ENCODE measurements at regions not wholly inside any gene's neighbourhood (a gene's known extent, or its start where the extent isn't known, plus 50 kb on each side); places are given as distances from the start of the nearest gene placed in this dataset.
A peak's percentile ranks its signal among the peaks of the same experiment; 100 is the strongest.

- Histone ChIP-seq H3K27me3 (ENCODE audit: insufficient read depth, low read length) (no peaks in the 10 kb centered on the region), H3K4me3 (ENCODE audit: low read length) (no peak overlapping the region), H3K4me1 (ENCODE audit: insufficient read depth, low read length) (peaks cover 32% of the 10 kb centered on the region), H3K36me3 (ENCODE audit: insufficient read depth, low read length) (no peaks in the 10 kb centered on the region), H3K9me3 (ENCODE audit: low read length) (no peaks in the 10 kb centered on the region), H2AFZ (ENCODE audit: low read depth, low read length) (no peak overlapping the region)
Measured at GRCh38 chr16:54586474-54587175, 300.0 kb upstream of the IRX3 start.

DNA sequence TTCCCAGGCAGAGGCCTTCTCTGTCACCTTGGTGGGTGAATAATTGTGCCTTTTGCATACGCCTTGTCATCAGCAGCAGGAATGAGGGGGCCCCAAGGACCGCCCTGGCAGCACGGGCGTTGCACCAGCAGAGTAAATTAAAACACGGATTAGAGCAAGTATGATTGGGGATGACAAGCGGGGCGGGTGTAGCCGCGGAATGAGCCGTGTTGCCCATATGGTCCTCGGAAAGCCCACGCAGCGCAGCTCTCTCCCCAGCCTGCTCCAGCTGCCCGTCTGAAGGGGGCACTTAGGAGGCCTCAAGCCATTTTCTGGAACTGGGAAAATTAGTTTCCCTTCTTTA, 299.4 kb upstream of the IRX3 start:
- no peaks in the 10 kb centered on the region for H3K27me3 ChIP-seq (ENCODE audit: insufficient read depth, low read length)
- H3K36me3 ChIP-seq (ENCODE audit: insufficient read depth, low read length), result no peaks in the 10 kb centered on the region
- no peak overlapping the region for H3K4me3 ChIP-seq (ENCODE audit: low read length)
- H3K9me3 ChIP-seq (ENCODE audit: low read length), result no peaks in the 10 kb centered on the region
- H2AFZ ChIP-seq (ENCODE audit: low read depth, low read length), result no peak overlapping the region
- peaks cover 27% of the 10 kb centered on the region for H3K4me1 ChIP-seq (ENCODE audit: insufficient read depth, low read length)

DNA sequence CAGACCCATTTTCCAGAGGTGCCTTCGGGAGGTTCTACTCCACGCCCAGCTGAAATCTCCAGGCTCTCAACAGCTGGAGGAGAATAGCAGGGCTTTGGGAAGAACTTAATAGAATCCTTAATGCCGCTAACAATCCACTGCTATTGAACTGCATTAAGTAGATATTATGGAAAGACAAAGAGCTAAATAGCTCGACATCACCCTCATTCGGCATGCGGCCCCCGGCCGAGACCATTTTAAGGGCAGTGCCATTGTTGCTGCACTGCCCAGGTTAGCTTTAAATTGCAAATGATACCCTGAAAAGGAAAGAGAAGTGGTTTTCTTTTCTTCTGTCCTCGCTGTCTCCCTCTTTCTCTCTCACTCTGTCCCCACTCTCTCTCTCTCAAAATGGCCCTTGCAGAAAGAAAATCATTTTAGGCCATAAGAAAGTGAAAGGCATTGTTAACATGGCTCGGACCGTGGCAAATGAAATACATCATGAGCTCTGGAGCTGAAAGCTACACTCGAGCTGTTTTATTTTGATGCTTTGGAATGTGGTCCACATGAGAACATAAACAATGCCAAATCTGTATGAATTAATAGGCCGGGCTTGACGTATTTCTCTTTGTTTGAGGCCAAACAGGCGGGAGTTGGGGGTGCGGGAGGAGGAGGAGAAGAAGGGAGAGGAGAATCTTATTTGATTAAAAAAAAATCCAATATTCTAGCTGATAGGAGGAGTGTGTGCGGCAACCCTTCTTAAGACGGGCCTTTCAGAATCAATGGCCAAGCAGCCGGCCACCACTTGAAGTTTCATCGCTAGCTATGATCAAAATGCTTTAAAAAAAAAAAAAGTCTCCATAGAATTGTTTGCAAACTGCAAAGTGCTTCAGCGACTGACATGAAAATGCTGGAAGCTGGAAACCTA, 298.8 kb upstream of the IRX3 start:
- Histone ChIP-seq H2AFZ (ENCODE audit: low read depth, low read length) (peak overlapping the region; percentile 63), H3K9me3 (ENCODE audit: low read length) (no peaks in the 10 kb centered on the region), H3K36me3 (ENCODE audit: insufficient read depth, low read length) (no peaks in the 10 kb centered on the region), H3K4me3 (ENCODE audit: low read length) (no peak overlapping the region), H3K4me1 (ENCODE audit: insufficient read depth, low read length) (peaks cover 24% of the 10 kb centered on the region), H3K27me3 (ENCODE audit: insufficient read depth, low read length) (no peaks in the 10 kb centered on the region)

GRCh38 chr16:54584121-54584520, 297.5 kb upstream of the IRX3 start:
- no peaks in the 10 kb centered on the region for H3K9me3 ChIP-seq (ENCODE audit: low read length)
- H3K4me3 ChIP-seq (ENCODE audit: low read length), result no peak overlapping the region
- no peaks in the 10 kb centered on the region for H3K27me3 ChIP-seq (ENCODE audit: insufficient read depth, low read length)
- H2AFZ ChIP-seq (ENCODE audit: low read depth, low read length), result no peak overlapping the region
- no peaks in the 10 kb centered on the region for H3K36me3 ChIP-seq (ENCODE audit: insufficient read depth, low read length)
- H3K4me1 ChIP-seq (ENCODE audit: insufficient read depth, low read length), result peaks cover 25% of the 10 kb centered on the region

GRCh38 chr16:54582631-54583250, 296.2 kb upstream of the IRX3 start:
- Histone ChIP-seq H3K4me3 (ENCODE audit: low read length) (no peak overlapping the region), H3K27me3 (ENCODE audit: insufficient read depth, low read length) (no peaks in the 10 kb centered on the region), H3K36me3 (ENCODE audit: insufficient read depth, low read length) (no peaks in the 10 kb centered on the region), H3K9me3 (ENCODE audit: low read length) (no peaks in the 10 kb centered on the region), H2AFZ (ENCODE audit: low read depth, low read length) (no peak overlapping the region), H3K4me1 (ENCODE audit: insufficient read depth, low read length) (peaks cover 36% of the 10 kb centered on the region)

GRCh38 chr16:54579106-54579728, 292.6 kb upstream of the IRX3 start:
- Histone ChIP-seq H3K4me1 (ENCODE audit: insufficient read depth, low read length) (peaks cover 37% of the 10 kb centered on the region), H3K9me3 (ENCODE audit: low read length) (no peaks in the 10 kb centered on the region), H3K36me3 (ENCODE audit: insufficient read depth, low read length) (no peaks in the 10 kb centered on the region), H2AFZ (ENCODE audit: low read depth, low read length) (no peak overlapping the region), H3K4me3 (ENCODE audit: low read length) (no peak overlapping the region), H3K27me3 (ENCODE audit: insufficient read depth, low read length) (no peaks in the 10 kb centered on the region)

GRCh38 chr16:54577651-54578128, 291.1 kb upstream of the IRX3 start:
- Histone ChIP-seq H3K4me3 (ENCODE audit: low read length) (peak overlapping the region; percentile 28), H3K9me3 (ENCODE audit: low read length) (no peaks in the 10 kb centered on the region), H2AFZ (ENCODE audit: low read depth, low read length) (no peak overlapping the region), H3K27me3 (ENCODE audit: insufficient read depth, low read length) (no peaks in the 10 kb centered on the region), H3K4me1 (ENCODE audit: insufficient read depth, low read length) (peaks cover 37% of the 10 kb centered on the region), H3K36me3 (ENCODE audit: insufficient read depth, low read length) (no peaks in the 10 kb centered on the region)

DNA sequence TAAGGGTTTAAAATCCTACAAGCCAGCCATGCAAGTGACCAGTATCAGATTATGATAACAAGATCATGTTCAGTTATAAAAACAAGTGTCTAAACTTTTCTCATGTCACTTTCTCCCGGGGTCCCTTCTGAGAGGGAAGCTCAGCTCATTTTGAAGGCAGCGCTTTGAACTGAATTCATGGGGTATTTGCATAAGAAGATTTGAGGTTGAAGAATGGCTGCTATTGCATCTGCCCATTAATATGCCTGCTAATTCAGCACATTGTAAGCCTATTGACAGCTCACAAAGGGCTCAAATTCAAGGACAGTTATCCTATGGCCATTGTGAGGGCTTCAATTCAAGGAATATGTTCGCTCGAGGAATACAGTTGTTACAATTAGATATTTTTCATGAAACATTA, 290.2 kb upstream of the IRX3 start:
- peak overlapping the region; percentile 43 for H2AFZ ChIP-seq (ENCODE audit: low read depth, low read length)
- peak overlapping the region; percentile 28 for H3K4me3 ChIP-seq (ENCODE audit: low read length)
- H3K36me3 ChIP-seq (ENCODE audit: insufficient read depth, low read length), result no peaks in the 10 kb centered on the region
- H3K4me1 ChIP-seq (ENCODE audit: insufficient read depth, low read length), result peaks cover 29% of the 10 kb centered on the region
- no peaks in the 10 kb centered on the region for H3K27me3 ChIP-seq (ENCODE audit: insufficient read depth, low read length)
- H3K9me3 ChIP-seq (ENCODE audit: low read length), result no peaks in the 10 kb centered on the region

- Histone ChIP-seq H3K9me3 (ENCODE audit: low read length) (no peaks in the 10 kb centered on the region), H3K4me1 (ENCODE audit: insufficient read depth, low read length) (peaks cover 8% of the 10 kb centered on the region), H3K4me3 (ENCODE audit: low read length) (no peak overlapping the region), H3K27me3 (ENCODE audit: insufficient read depth, low read length) (no peaks in the 10 kb centered on the region), H3K36me3 (ENCODE audit: insufficient read depth, low read length) (no peaks in the 10 kb centered on the region), H2AFZ (ENCODE audit: low read depth, low read length) (no peak overlapping the region)
Measured at GRCh38 chr16:54568906-54569807, 282.6 kb upstream of the IRX3 start.

DNA sequence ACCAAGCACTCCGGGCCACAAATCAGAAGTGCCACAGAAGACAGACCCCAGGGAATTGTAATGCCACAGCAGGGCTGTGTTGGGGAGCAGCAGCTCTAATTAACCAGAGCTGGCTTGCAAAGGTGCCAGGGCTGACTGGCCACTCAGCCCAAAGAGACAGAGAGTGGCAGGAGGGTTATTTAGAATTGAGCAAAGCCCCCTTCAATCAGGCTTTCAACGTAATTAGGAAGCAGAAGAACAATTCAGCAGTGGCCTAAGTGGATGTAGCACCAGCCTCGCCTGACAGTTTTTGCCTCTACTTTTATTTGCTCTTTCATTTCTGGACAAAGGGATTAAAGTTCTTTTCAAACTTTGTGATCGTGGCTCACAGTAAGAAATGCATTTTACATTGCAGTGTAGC, 278.3 kb upstream of the IRX3 start:
- Histone ChIP-seq H3K4me1 (ENCODE audit: insufficient read depth, low read length) (peaks cover 8% of the 10 kb centered on the region), H2AFZ (ENCODE audit: low read depth, low read length) (no peak overlapping the region), H3K27me3 (ENCODE audit: insufficient read depth, low read length) (no peaks in the 10 kb centered on the region), H3K36me3 (ENCODE audit: insufficient read depth, low read length) (no peaks in the 10 kb centered on the region), H3K9me3 (ENCODE audit: low read length) (no peaks in the 10 kb centered on the region), H3K4me3 (ENCODE audit: low read length) (no peak overlapping the region)

GRCh38 chr16:54554581-54554980, 268.0 kb upstream of the IRX3 start:
- no peak overlapping the region for H2AFZ ChIP-seq (ENCODE audit: low read depth, low read length)
- peaks cover 3% of the 10 kb centered on the region for H3K9me3 ChIP-seq (ENCODE audit: low read length)
- no peaks in the 10 kb centered on the region for H3K4me1 ChIP-seq (ENCODE audit: insufficient read depth, low read length)
- no peaks in the 10 kb centered on the region for H3K36me3 ChIP-seq (ENCODE audit: insufficient read depth, low read length)
- H3K4me3 ChIP-seq (ENCODE audit: low read length), result no peak overlapping the region
- no peaks in the 10 kb centered on the region for H3K27me3 ChIP-seq (ENCODE audit: insufficient read depth, low read length)

GRCh38 chr16:54548281-54548680, 261.7 kb upstream of the IRX3 start:
- H3K27me3 ChIP-seq (ENCODE audit: insufficient read depth, low read length), result no peaks in the 10 kb centered on the region
- no peaks in the 10 kb centered on the region for H3K36me3 ChIP-seq (ENCODE audit: insufficient read depth, low read length)
- peaks cover 12% of the 10 kb centered on the region for H3K4me1 ChIP-seq (ENCODE audit: insufficient read depth, low read length)
- no peak overlapping the region for H3K4me3 ChIP-seq (ENCODE audit: low read length)
- H2AFZ ChIP-seq (ENCODE audit: low read depth, low read length), result no peak overlapping the region
- H3K9me3 ChIP-seq (ENCODE audit: low read length), result no peaks in the 10 kb centered on the region
